Vagina (tissue), 2 donors: ENCODE measurements at regions not wholly inside any gene's neighbourhood (a gene's known extent, or its start where the extent isn't known, plus 50 kb on each side); places are given as distances from the start of the nearest gene placed in this dataset.

ENCODE experiments used
- POLR2A ChIP-seq, 2 donors: fragments of 450-650 bp; IDR thresholded peaks; one replicate each; pipeline ENCODE4 v1.6.1; 2017; ENCODE audit warnings: antibody characterized with exemption in 2 of 2, mild to moderate bottlenecking in 2 of 2, moderate library complexity in 2 of 2
- POLR2AphosphoS5 ChIP-seq, 2 donors: sonication (generic); formaldehyde crosslinking; IDR thresholded peaks; one replicate each; pipeline ENCODE4 v1.9.0; 2017; ENCODE audit warnings: antibody characterized with exemption in 2 of 2, mild to moderate bottlenecking in 2 of 2, low read depth in 1 of 2; ENCODE audit not compliant: insufficient read depth in 1 of 2
- TF ChIP-seq, protein P1 (sequence below), 3 experiments: fragments of 450-650 bp in 2 of 3; fragments of 200-600 bp in 1 of 3; sonication (generic) in 1 of 3; IDR thresholded peaks; one replicate each; pipeline ENCODE4 v1.5.1; 2017 to 2019; ENCODE audit warnings: antibody characterized with exemption in 3 of 3, mild to moderate bottlenecking in 2 of 3, moderate library complexity in 2 of 3

DNA sequence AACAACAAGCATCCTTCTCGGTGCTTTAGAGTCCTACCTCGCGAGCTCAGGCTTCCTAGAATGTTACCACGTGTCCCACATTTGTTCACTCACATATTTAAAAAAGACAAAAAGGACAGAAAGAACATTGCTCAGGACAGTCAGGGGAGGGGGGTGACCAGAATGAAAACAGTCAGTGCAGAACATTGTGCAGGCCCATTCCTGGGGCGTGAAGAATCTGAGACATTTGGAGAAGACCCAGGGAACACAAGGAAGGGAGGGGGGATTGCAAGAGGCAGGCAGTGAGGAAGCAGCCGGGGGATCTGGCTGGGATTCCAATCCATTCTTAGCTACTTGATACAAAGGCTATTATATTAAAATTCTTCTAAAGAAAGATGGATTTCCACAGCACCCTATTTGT lies 270.4 kb upstream of the CITED2 start:
- TF ChIP-seq, protein P1, sequence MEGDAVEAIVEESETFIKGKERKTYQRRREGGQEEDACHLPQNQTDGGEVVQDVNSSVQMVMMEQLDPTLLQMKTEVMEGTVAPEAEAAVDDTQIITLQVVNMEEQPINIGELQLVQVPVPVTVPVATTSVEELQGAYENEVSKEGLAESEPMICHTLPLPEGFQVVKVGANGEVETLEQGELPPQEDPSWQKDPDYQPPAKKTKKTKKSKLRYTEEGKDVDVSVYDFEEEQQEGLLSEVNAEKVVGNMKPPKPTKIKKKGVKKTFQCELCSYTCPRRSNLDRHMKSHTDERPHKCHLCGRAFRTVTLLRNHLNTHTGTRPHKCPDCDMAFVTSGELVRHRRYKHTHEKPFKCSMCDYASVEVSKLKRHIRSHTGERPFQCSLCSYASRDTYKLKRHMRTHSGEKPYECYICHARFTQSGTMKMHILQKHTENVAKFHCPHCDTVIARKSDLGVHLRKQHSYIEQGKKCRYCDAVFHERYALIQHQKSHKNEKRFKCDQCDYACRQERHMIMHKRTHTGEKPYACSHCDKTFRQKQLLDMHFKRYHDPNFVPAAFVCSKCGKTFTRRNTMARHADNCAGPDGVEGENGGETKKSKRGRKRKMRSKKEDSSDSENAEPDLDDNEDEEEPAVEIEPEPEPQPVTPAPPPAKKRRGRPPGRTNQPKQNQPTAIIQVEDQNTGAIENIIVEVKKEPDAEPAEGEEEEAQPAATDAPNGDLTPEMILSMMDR (IDR thresholded peaks at IDR 0.05): no peak
- TF ChIP-seq POLR2A (IDR thresholded peaks at IDR 0.05): no peak
- TF ChIP-seq POLR2AphosphoS5 (IDR thresholded peaks at IDR 0.05; ENCODE audit: insufficient read depth in 1 of 2, low read depth in 1 of 2): no peak
